Hypothalamus (tissue), 51 donors: ENCODE measurements at regions not wholly inside any gene's neighbourhood (a gene's known extent, or its start where the extent isn't known, plus 50 kb on each side); places are given as distances from the start of the nearest gene placed in this dataset.

Experiments
- DNase-seq, 51 donors: peaks; one replicate each; lab custom pipeline; 2025; lab: John Stamatoyannopoulos, UW

DNA sequence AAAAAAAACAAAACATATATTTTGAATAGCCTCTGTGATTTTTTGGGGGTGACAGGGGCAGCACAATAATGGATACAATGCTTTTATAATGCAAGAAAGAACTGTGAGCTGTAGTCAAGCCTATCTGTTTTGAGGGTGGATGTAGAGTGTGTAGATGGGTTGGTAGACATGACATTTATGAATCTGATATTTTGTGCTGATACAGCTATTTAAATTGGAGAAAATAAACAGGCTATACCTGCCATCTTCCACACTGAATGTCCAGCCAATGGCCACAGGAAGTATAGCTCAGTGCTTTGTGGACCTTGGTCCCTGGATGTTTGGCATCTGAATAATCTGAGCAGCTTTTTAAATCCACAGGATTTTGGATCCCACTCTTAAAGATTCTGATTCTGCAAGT lies 175.0 kb downstream of the NEDD1 start:
- DNase-seq: no peak

DNA sequence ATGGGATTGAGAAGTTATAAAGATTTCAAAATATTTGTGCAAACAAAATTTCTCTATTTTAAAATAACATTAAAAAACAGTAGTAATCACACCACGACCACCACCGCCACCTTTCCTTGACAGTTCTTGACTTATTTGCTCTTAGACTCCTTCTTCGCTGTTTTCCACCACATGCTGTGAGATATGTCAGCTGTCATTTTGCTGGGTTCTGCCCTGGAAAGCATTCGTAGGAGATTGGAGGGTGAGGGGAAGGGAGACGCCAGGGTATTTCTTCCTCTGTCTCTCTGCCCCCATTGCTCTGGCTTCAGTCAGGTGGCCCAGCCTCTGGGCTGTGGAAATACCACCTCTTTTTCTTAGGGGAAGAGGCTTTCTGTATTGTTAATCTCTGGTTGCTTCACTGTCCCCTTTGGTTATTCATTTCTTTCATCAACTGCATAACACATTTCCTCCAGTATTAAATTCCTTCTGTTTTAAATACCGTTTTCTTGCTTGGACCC lies 186.2 kb downstream of the NEDD1 start:
- DNase-seq: no peak

GRCh38 chr12:97097734-97098133 lies 190.7 kb downstream of the NEDD1 start:
- DNase-seq: no peak

DNA sequence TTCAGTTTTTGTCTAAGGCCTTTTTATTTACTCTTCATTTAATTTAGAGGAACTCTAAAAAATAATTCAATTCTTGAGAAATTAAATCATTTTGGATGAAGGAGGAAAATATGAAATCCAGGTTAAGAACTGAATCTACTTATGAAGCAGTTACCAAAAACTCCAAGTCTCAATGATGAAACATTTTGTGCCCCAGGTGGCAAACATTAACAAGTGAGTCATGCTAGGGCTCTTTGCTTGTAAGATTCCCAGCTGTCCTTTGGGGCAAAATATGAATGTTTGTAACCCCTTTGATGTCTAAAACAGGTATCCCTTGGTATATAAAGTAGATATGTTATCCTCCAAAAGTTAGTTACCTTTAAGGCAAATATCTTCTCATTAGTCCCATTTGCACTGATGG lies 202.4 kb downstream of the NEDD1 start:
- DNase-seq: no peak

GRCh38 chr12:97112136-97112535 lies 205.1 kb downstream of the NEDD1 start:
- DNase-seq: no peak

GRCh38 chr12:97118796-97119375 lies 211.8 kb downstream of the NEDD1 start:
- no peak for DNase-seq

DNA sequence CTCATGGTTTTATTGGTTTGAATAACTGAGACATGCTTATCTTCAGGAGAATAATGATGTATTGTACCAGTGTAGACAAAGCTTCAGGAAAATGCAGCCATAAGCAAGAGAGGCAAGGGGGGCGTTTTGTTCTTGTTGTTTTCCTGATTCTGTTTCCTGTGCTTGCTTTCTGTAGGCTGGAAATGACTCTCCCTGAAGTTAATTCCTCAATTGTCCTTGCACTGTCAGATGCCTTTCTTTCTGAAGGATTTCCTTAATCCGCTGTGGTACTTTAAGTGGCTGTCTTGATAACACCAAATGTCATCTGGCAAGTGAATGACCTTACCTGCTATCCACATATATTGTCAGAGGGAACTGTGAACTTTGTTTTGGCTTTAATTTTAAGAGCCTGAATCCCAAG lies 220.0 kb downstream of the NEDD1 start:
- DNase-seq: no peak

GRCh38 chr12:97131220-97131981 lies 224.3 kb downstream of the NEDD1 start:
- DNase-seq: no peak

GRCh38 chr12:97132270-97132669 lies 225.2 kb downstream of the NEDD1 start:
- no peak for DNase-seq

GRCh38 chr12:97134495-97134894 lies 227.4 kb downstream of the NEDD1 start:
- no peak for DNase-seq

- no peak for DNase-seq
Observed at GRCh38 chr12:97140355-97140754, 233.3 kb downstream of the NEDD1 start.

- peak in 11 of 51 donors; percentile 0 to 7 (median 4) for DNase-seq
Observed at GRCh38 chr12:97142737-97143410, 235.8 kb downstream of the NEDD1 start.

DNA sequence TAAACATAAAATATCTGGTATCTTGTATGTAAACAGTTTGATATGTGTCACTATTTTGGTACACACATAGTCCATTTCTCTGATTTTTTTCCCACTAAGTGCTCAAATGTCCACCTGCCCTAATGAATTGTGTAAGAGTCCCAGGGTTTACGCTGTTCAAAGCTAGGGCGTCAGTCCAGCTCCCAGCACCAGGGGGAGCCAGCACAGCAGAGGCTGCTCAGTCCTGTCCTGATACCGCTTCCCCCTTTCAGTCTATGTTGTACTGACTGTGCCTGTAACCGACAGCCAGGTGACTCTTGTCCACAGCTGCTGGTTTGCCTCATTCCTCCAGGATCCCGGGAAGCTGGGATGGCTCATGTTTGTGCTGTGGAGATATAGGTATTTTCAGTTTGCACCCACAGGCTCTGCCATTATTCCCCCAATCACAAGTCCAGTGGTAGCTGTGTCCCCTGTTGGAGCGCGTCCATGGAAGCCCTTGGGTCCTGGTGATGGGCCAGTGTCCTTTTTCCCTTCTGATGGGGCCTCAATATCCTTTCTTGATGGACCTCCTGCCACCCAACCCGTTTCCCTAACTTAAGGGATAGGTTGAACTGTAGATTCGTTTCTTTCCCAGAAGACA lies 242.0 kb downstream of the NEDD1 start:
- peak in 28 of 51 donors; percentile 1 to 71 (median 28) for DNase-seq

GRCh38 chr12:97151481-97151880 lies 244.4 kb downstream of the NEDD1 start:
- no peak for DNase-seq

- no peak for DNase-seq
Observed at GRCh38 chr12:97159377-97159776, 252.3 kb downstream of the NEDD1 start.

GRCh38 chr12:97160277-97160676 lies 253.2 kb downstream of the NEDD1 start:
- no peak for DNase-seq

GRCh38 chr12:97162173-97162572 lies 255.1 kb downstream of the NEDD1 start:
- DNase-seq: no peak

- DNase-seq: no peak
Observed at GRCh38 chr12:97164936-97165335, 257.9 kb downstream of the NEDD1 start.

DNA sequence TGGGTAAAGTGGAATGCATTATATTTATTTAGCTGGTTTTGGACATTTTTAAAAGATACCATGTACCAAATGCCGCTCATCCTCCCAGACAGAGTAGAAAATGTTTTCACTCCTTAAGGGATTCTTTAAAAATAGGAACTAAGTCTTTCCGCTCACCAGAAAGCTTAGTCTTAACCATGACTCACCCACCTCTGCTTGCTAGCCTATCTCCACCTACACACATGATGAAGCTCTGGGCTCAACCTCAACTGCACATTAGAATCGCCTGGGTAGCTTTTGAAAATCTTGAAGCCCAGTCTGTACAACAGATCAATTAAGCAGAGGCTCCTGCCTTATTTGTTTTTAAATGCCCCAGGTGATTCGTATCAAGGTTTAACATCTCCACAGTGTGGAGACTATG lies 260.5 kb downstream of the NEDD1 start:
- peak in 1 of 51 donors; percentile 8 for DNase-seq

DNA sequence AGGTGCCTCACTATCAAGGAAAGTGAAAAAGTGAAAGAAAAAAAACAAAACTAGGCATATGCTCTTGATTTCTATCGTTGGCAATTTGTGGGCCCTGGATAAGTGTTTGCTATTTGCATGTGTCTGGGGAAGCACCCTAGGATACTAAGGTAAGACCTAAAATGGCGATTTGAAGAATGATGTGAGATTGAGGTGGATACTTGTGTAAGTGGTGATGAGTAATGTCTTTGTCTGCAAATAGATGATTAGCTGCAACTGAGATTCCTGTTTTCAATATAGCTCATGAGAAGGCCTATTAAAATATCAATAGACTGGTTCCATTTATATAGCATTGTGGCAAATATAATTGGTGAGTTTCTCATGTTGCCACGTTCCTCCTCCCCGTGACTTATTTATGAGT lies 261.7 kb downstream of the NEDD1 start:
- DNase-seq: no peak

- no peak for DNase-seq
Observed at GRCh38 chr12:97169889-97170567, 263.0 kb downstream of the NEDD1 start.
